BLaER1 (cell line): ENCODE measurements at regions not wholly inside any gene's neighbourhood (a gene's known extent, or its start where the extent isn't known, plus 50 kb on each side); places are given as distances from the start of the nearest gene placed in this dataset.

Experiments used
- H3K27ac ChIP-seq: shearing (Covaris generic); formaldehyde crosslinking; 2 replicates; pipeline ENCODE4 v1.8.1; 2022
- H3K27me3 ChIP-seq: shearing (Covaris generic); formaldehyde crosslinking; 2 replicates; pipeline ENCODE4 v1.8.1; 2022
- H3K36me3 ChIP-seq: shearing (Covaris generic); formaldehyde crosslinking; 2 replicates; pipeline ENCODE4 v1.8.1; 2022
- H3K4me1 ChIP-seq: shearing (Covaris generic); formaldehyde crosslinking; 2 replicates; pipeline ENCODE4 v1.8.1; 2022
- H3K4me2 ChIP-seq: shearing (Covaris generic); formaldehyde crosslinking; 2 replicates; pipeline ENCODE4 v1.8.1; 2022
- H3K4me3 ChIP-seq: shearing (Covaris generic); formaldehyde crosslinking; 2 replicates; pipeline ENCODE4 v1.8.1; 2022
- H3K9ac ChIP-seq: shearing (Covaris generic); formaldehyde crosslinking; 2 replicates; pipeline ENCODE4 v1.8.1; 2022
- H3K9me3 ChIP-seq: shearing (Covaris generic); formaldehyde crosslinking; 2 replicates; pipeline ENCODE4 v1.8.1; 2022
- H4K20me1 ChIP-seq: shearing (Covaris generic); formaldehyde crosslinking; 2 replicates; pipeline ENCODE4 v1.8.1; 2022
- Cebpa-rat ChIP-seq: shearing (Covaris generic); IDR thresholded peaks from 2 replicates; pipeline ENCODE4 v1.8.1; 2022

DNA sequence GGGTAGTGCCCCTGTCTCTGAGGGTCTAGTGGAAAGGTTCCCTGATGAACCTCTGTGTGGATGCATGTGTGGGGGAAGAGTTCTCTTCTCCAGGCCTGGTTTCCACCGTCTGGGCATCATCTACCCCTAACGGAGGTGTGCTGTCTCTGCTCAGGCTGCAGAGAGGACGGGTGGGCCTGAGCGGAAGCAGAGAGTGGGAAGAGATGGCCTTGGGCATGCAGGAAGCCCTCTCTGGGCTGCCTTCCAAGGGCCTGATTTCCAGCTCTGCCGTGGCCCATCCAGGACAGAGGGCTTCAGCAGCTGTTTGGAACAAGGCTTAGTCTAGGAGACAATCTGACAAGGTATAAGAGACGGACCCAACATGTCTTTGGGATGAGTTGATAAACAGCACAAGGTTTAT is 220.1 kb upstream of the DTNBP1 start:
- Histone ChIP-seq H3K27ac (peak overlapping the region; percentile 58), H3K36me3 (no peaks in the 10 kb centered on the region), H4K20me1 (no peaks in the 10 kb centered on the region), H3K9me3 (peaks cover 9% of the 10 kb centered on the region), H3K27me3 (no peaks in the 10 kb centered on the region), H3K4me3 (no peak overlapping the region), H3K4me2 (peak overlapping the region; percentile 86; the same call in 1 of the 2 replicates), H3K9ac (no peak overlapping the region), H3K4me1 (peaks cover 91% of the 10 kb centered on the region)
- TF ChIP-seq Cebpa-rat, result no peak

DNA sequence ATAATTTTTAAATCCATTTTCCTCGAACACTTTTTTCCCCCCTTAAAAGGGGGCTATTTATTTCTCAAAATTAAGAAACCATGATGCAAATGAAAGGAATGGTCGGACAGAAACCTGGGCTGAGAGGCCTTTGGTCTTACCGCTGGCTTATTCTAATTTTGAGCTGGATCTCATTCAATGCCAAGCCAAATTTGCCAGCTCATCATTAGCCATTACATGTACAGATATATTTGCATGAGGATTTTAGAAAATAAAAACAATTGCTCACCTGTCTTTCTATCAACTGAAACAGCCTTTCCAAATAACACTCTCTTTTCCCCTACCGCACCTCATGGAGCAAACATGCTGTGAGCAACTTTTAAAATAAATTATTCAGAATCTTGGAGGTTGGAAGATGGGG is 219.5 kb upstream of the DTNBP1 start:
- H3K9me3 ChIP-seq, result peaks cover 9% of the 10 kb centered on the region
- H4K20me1 ChIP-seq, result no peaks in the 10 kb centered on the region
- peak overlapping the region; percentile 86; the same call in 1 of the 2 replicates for H3K4me2 ChIP-seq
- TF ChIP-seq Cebpa-rat, result no peak
- no peaks in the 10 kb centered on the region for H3K36me3 ChIP-seq
- H3K9ac ChIP-seq, result no peak overlapping the region
- H3K27ac ChIP-seq, result peak overlapping the region; percentile 58; the same call in 1 of the 2 replicates
- no peaks in the 10 kb centered on the region for H3K27me3 ChIP-seq
- no peak overlapping the region for H3K4me3 ChIP-seq
- H3K4me1 ChIP-seq, result peaks cover 91% of the 10 kb centered on the region

DNA sequence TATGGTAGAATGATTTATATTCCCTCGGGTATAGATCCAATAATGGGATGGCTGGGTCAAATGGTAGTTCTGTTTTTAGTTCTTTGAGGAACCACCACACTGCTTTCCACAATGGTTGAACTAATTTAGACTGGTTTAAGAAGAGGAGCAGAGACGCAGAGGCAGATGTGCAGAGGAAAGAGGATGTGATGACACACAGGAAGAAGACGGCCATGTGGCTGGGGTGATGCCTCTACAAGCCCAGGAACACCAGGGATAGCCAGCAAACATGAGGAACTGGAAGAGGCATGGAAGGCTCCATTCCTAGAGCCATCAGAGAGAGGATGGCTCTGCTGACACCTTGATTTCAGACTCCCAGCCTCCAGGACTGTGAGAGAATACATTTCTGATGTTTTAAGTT is 218.3 kb upstream of the DTNBP1 start:
- Histone ChIP-seq H3K4me2 (peak overlapping the region; percentile 86), H3K27me3 (no peaks in the 10 kb centered on the region), H3K9me3 (peaks cover 9% of the 10 kb centered on the region), H4K20me1 (no peaks in the 10 kb centered on the region), H3K36me3 (no peaks in the 10 kb centered on the region), H3K4me3 (no peak overlapping the region), H3K27ac (peak overlapping the region; percentile 92), H3K4me1 (peaks cover 94% of the 10 kb centered on the region), H3K9ac (peak overlapping the region; percentile 46; the same call in 1 of the 2 replicates)
- TF ChIP-seq Cebpa-rat, result no peak

DNA sequence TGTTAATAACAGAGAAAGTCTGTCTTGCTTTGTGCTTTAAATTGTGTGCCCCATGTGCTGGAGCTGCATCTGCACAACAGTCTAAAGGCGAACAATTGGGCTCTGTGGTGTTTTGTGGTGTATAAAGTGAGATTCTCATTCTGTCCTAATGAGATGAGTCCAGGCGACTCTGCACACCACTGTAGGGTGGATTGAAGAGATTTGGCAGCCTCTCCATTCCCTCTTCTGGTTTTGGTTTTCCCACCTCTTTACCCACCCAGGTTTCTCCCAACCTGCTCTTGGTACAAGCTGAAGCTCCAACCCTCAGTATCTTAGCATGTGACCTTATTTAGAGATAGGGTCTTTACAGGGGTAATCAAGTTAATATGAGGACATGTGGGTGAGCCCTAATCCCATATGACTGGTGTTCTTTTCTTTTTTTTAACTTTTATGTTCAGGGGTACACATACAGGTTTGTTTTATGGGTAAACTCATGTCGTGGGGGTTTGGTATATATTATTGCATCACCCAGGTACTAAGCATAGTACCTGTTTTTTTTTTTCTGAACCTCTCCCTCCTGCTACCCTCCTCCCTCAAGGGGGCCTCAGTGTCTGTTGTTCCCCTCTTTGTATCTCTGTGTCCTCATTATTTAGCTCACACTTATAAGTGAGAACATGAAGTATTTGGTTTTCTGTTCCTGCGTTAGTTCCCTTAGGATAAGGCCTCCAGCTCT is 217.6 kb upstream of the DTNBP1 start:
- peak overlapping the region; percentile 86 for H3K4me2 ChIP-seq

DNA sequence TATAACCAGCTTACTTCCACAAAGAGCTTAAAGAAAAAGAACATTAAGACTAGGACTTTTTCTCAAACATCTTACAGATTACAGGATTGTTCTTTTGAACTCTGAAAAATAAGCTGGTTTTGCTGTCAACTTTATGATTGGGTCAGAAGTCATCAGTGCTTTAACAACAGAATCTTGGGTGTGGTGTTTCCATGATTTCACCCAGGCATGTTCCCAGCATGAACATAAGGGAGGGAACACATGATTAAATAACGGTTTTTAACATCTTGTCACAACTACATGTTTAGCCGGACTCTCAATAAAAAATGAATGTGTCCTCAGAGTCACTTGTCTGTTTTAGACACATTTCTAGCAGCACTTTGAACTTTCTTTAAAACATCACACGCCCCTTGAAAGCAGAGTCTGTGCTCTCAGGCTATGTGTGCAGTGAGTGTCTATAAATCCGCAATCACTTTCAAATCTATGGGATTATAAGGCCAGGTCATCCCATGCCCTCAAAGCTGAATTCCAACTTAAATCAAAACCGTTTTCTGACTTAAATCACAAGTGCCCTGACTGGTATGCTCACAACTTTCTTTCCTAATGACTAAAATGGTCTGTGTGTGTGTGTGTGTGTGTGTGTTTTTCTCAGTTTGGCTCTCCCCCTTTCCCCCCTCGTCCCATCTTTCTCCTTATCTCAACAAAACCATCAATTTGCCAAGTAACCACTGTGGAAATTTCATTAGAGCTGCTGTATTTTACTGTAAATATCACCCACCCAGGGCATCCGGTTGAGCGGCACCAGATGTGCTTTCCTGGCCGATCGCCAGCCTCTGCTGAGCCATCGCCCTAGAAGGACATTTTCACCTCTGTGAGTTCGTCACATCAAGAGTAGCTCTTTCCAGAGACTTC is 216.8 kb upstream of the DTNBP1 start:
- Histone ChIP-seq H3K27me3 (no peaks in the 10 kb centered on the region), H3K4me1 (peaks cover 88% of the 10 kb centered on the region), H3K9ac (peak overlapping the region; percentile 73)

More for the DNA sequence above, 217.6 kb upstream of the DTNBP1 start:
- Histone ChIP-seq H4K20me1 (no peaks in the 10 kb centered on the region), H3K27me3 (no peaks in the 10 kb centered on the region), H3K4me1 (peaks cover 90% of the 10 kb centered on the region), H3K9ac (peak overlapping the region; percentile 73), H3K4me3 (no peak overlapping the region), H3K36me3 (no peaks in the 10 kb centered on the region), H3K27ac (peak overlapping the region; percentile 92), H3K9me3 (peaks cover 5% of the 10 kb centered on the region; the same call in 1 of the 2 replicates)
- no peak for TF ChIP-seq Cebpa-rat

DNA sequence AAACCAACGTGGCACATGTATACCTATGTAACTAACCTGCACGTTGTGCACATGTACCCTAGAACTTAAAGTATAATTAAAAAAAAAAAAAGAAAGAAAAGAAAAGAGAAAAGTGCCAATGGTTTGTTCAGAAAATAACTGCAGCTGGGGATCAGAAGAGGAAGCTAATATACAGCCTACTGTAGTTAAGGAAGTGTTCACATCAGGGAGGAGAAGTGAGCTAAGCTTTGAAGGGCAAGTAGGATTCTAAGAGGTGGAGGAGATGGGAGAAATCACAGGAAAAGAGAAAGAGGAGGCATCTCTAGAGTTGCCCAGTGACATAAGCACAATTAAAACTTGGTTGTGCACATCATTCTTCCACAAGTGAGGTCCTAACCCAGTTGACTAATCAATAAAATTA is 214.4 kb upstream of the DTNBP1 start:
- Histone ChIP-seq H3K4me1 (peaks cover 87% of the 10 kb centered on the region), H3K9ac (no peak overlapping the region), H3K36me3 (no peaks in the 10 kb centered on the region), H3K4me2 (peak overlapping the region; percentile 86; the same call in 1 of the 2 replicates), H4K20me1 (no peaks in the 10 kb centered on the region), H3K27me3 (no peaks in the 10 kb centered on the region), H3K9me3 (peaks cover 9% of the 10 kb centered on the region; the same call in 1 of the 2 replicates), H3K27ac (no peak overlapping the region), H3K4me3 (no peak overlapping the region)
- TF ChIP-seq Cebpa-rat, result no peak

More for the DNA sequence above, 216.8 kb upstream of the DTNBP1 start:
- peak overlapping the region; percentile 86 for H3K4me2 ChIP-seq
- H4K20me1 ChIP-seq, result no peaks in the 10 kb centered on the region
- H3K36me3 ChIP-seq, result no peaks in the 10 kb centered on the region
- 0 out of 2 replicates have a peak, but pooled peaks cover 5% of the 10 kb centered on the region for H3K9me3 ChIP-seq
- no peak for TF ChIP-seq Cebpa-rat
- no peak overlapping the region for H3K4me3 ChIP-seq
- peak overlapping the region; percentile 92 for H3K27ac ChIP-seq

DNA sequence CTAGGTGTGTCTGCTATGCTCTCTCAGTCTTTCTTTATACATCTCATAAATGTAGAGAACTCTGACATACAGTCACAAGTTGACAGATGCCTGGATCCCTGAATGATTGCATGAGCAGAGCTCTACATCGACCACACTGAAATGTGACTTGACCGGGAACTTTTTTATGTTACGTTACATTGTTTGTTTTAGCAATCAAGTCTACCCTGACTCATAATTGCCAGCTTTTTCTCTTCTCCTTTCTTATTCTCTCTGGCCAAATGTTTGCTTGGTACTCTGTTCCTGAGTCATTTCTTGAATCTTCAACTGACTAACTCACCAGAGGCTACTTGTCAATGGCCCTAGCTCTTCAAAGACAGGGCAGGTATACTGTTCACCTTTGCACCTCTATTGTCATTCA is 213.6 kb upstream of the DTNBP1 start:
- Histone ChIP-seq H3K27me3 (no peaks in the 10 kb centered on the region), H3K4me2 (no peak overlapping the region; the same call in 1 of the 2 replicates), H3K9me3 (peaks cover 9% of the 10 kb centered on the region; the same call in 1 of the 2 replicates), H3K9ac (no peak overlapping the region), H3K4me3 (no peak overlapping the region), H3K27ac (no peak overlapping the region), H3K36me3 (no peaks in the 10 kb centered on the region), H4K20me1 (no peaks in the 10 kb centered on the region), H3K4me1 (peaks cover 81% of the 10 kb centered on the region)
- no peak for TF ChIP-seq Cebpa-rat

DNA sequence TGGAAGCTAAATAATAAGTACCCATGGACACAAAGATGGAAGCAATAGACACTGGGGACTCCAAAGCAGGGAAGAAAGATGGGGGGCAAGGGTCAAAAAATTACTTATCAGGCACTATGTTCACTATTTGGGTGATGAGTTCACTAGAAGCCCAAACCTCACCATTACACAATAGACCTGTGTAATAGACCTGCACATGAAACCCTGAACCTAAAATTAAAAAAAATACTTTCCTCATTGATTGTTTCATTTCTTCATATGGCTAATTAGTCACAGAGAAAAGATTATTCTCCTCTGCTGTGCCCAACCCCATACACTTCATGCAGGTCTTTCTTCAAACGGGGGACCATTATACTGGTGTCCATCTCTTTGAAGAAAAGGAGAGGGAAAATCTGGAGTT is 213.0 kb upstream of the DTNBP1 start:
- no peaks in the 10 kb centered on the region for H3K27me3 ChIP-seq
- H3K4me1 ChIP-seq, result peaks cover 75% of the 10 kb centered on the region
- no peaks in the 10 kb centered on the region for H3K36me3 ChIP-seq
- H3K9ac ChIP-seq, result no peak overlapping the region
- H3K4me3 ChIP-seq, result no peak overlapping the region
- no peak overlapping the region for H3K27ac ChIP-seq
- TF ChIP-seq Cebpa-rat, result no peak
- no peaks in the 10 kb centered on the region for H4K20me1 ChIP-seq
- H3K9me3 ChIP-seq, result peaks cover 9% of the 10 kb centered on the region; the same call in 1 of the 2 replicates
- no peak overlapping the region for H3K4me2 ChIP-seq

DNA sequence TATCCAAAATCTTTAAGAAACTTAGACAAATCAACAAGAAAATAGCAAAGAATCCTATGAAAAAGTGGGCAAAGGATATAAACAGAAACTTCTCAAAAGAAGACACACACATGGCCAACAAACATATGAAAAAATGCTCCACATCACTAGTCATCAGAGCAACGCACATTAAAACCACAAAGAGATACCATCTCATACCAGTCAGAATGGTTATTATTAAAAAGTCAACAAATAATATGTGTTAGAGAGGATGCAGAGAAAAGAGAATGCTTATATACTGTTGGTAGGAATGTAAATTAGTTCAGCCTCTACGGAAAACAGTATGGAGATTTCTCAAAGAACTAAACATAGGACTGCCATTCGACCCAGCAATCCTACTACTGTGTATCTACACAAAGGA is 212.0 kb upstream of the DTNBP1 start:
- no peak overlapping the region for H3K4me3 ChIP-seq

DNA sequence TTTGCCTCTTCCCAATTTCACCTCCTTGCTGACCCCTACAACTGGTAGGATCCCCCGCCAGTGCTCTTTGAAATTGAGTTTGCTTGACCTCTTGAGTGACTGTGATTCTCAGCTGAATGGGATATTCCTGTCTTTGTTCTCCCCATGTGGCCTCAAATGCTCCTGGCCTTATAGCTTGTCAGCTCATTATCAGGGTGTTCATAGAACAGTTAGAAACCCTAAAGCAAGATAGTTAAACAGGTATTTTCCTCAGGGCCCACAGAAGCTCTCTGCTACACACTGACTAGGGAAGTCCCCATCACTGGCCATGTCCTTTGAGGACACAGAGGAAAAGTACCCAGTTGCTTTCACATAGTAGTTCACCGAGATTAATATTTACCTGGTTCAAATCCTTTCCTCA is 211.5 kb upstream of the DTNBP1 start:
- H3K4me2 ChIP-seq, result peak overlapping the region; percentile 27
- H3K36me3 ChIP-seq, result no peaks in the 10 kb centered on the region
- H4K20me1 ChIP-seq, result no peaks in the 10 kb centered on the region
- no peaks in the 10 kb centered on the region for H3K27me3 ChIP-seq
- peaks cover 9% of the 10 kb centered on the region; the same call in 1 of the 2 replicates for H3K9me3 ChIP-seq
- no peak for TF ChIP-seq Cebpa-rat
- peaks cover 71% of the 10 kb centered on the region for H3K4me1 ChIP-seq
- H3K27ac ChIP-seq, result no peak overlapping the region; the same call in 1 of the 2 replicates
- H3K9ac ChIP-seq, result no peak overlapping the region
- no peak overlapping the region for H3K4me3 ChIP-seq

More for the DNA sequence above, 212.0 kb upstream of the DTNBP1 start:
- no peak for TF ChIP-seq Cebpa-rat
- H3K27ac ChIP-seq, result no peak overlapping the region; the same call in 1 of the 2 replicates
- no peaks in the 10 kb centered on the region for H3K36me3 ChIP-seq
- H3K9me3 ChIP-seq, result peaks cover 9% of the 10 kb centered on the region; the same call in 1 of the 2 replicates
- H3K4me2 ChIP-seq, result peak overlapping the region; percentile 27
- no peak overlapping the region for H3K9ac ChIP-seq
- H4K20me1 ChIP-seq, result no peaks in the 10 kb centered on the region
- no peaks in the 10 kb centered on the region for H3K27me3 ChIP-seq
- peaks cover 73% of the 10 kb centered on the region for H3K4me1 ChIP-seq
